ENCODE measurements at regions not wholly inside any gene's neighbourhood (a gene's known extent, or its start where the extent isn't known, plus 50 kb on each side); places are given as distances from the start of the nearest gene placed in this dataset.

DNA sequence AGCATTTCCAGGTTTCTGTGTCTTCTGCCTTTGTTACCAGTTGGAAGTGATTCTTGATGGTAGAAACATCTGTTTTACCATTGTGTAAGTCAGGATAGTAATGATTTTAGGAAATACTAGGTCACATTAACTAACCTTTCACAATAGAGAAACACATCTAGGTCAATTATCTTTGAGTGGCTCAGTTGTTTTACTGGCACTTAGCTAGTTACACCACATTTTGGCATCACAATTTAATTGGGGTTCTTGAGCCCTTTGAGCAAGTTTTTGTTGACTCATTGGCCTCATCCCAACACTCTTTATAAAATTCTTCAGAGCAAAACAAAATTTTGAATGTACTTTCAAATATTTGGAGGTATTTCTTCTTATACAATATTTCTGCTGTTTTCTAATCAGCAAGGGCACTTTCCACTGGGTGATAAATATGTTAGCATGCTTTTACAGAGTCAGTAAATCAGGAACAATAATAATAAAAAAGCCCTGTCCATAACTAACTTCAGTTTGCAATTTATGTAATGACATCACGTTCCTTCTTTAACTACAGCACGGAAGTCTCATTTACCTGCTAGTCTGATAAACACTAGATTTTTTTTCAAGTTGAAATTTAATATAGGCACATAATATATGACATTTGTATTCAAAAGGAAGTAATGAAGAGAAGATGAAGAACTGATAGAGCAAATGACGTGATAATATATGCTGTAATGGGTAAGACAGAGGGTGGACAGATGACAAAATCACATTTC, 64.8 kb upstream of the GK2 start:
- TF ChIP-seq, protein P1, sequence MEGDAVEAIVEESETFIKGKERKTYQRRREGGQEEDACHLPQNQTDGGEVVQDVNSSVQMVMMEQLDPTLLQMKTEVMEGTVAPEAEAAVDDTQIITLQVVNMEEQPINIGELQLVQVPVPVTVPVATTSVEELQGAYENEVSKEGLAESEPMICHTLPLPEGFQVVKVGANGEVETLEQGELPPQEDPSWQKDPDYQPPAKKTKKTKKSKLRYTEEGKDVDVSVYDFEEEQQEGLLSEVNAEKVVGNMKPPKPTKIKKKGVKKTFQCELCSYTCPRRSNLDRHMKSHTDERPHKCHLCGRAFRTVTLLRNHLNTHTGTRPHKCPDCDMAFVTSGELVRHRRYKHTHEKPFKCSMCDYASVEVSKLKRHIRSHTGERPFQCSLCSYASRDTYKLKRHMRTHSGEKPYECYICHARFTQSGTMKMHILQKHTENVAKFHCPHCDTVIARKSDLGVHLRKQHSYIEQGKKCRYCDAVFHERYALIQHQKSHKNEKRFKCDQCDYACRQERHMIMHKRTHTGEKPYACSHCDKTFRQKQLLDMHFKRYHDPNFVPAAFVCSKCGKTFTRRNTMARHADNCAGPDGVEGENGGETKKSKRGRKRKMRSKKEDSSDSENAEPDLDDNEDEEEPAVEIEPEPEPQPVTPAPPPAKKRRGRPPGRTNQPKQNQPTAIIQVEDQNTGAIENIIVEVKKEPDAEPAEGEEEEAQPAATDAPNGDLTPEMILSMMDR (IDR thresholded peaks at IDR 0.05; ENCODE audit: borderline replicate concordance, control extremely low read depth, extremely low read depth, insufficient read depth, missing control alignments), result no peak
- in situ Hi-C loops (cut with MboI; ENCODE audit: low sequenced_read_pairs, unreplicated experiment), result no loop called here

DNA sequence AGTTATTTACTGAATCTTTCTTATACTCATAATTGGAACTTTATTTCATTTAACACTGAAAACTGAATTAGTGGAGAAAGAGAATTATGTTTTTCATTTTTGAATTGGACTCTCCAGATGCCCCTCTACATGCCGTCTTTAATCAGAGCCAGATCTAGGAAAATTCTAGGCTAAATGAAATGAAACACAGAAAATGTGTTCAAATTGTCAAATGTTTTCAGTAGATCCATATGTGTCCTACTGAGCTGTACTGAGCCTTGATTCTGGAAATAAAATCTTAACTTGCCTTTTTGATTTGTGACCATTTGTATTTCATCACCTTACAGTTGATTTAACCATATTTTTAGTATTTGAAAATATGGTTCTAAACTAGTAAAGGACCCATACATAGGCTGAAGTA, 64.0 kb upstream of the GK2 start:
- TF ChIP-seq, protein P1 (IDR thresholded peaks at IDR 0.05; ENCODE audit: borderline replicate concordance, control extremely low read depth, extremely low read depth, insufficient read depth, missing control alignments), result no peak
- in situ Hi-C loops (cut with MboI; ENCODE audit: low sequenced_read_pairs, unreplicated experiment), result no loop called here
- no peak for DNase-seq (ENCODE audit: low spot score)

More for the DNA sequence above, 64.8 kb upstream of the GK2 start:
- DNase-seq (ENCODE audit: low spot score), result no peak

DNA sequence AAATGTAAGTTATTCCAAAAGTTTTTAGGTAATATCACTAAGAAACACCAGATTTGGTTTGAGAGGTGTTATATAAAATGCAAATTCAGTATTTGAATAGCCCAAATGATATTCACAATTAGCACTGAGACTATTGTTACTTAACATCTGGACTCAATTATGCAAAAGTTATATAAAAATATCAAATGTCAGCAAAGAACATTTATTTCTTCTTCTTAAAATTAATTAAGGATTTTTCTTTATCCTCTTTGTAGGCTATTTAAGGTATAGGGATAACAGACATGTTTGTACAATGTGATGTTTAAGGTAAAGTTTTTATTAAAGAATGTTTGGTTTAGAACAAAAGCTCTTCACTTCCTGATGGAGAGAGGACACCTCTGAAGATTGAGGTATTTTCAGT, 63.3 kb upstream of the GK2 start:
- in situ Hi-C loops (cut with MboI; ENCODE audit: low sequenced_read_pairs, unreplicated experiment), result no loop called here
- DNase-seq (ENCODE audit: low spot score), result no peak
- TF ChIP-seq, protein P1 (IDR thresholded peaks at IDR 0.05; ENCODE audit: borderline replicate concordance, control extremely low read depth, extremely low read depth, insufficient read depth, missing control alignments), result no peak

DNA sequence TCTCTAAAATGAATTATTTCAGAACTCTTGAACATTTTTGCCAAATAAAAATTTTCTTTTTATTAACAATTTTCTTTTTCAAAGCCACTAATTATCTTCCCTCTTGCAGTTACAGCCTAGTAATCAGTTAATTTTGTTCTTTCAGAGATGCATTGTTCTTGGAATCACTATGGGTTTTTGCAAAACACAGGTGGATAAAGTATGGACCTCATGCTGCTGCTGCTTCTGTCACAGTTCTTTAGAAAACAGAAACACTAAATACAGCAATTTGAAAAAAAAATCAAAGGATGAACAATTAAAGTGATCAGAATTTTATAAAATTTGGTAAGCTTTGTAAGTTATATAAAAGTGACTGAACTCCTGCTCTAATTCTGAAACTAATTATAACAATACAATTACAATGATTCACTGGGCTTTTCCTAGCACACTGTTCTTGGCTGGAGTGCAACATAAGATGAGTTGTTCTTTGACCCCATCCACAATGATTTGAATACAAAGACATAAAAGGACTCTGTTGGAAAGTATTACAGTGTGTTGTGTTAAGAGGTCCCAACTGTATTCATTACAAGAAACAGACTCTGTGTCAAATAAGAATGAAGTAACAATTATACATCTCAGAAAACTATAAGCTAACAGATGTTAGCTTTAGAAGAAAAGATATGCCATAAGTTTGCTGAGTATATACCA, 59.4 kb upstream of the GK2 start:
- TF ChIP-seq, protein P1 (IDR thresholded peaks at IDR 0.05; ENCODE audit: borderline replicate concordance, control extremely low read depth, extremely low read depth, insufficient read depth, missing control alignments), result no peak
- in situ Hi-C loops (cut with MboI; ENCODE audit: low sequenced_read_pairs, unreplicated experiment), result no loop called here
- no peak for DNase-seq (ENCODE audit: low spot score)

DNA sequence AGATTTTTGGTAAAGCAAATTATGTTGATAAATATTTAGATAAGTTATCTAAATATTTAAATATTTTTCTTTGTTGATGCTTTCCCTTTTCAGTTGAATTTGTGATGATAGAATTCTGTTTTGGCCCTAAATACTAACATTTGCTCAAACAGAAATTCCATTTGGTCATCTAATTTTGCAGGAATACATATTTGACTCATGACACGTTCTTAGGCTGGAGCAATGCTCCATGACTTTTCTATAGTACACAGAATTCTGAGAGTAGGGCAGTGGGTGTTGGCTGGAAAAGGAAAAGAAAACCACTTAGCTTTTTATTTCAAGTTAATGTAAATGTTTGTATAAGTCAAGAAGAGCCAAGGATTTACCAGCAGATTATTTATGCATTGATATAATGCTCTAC, 58.6 kb upstream of the GK2 start:
- DNase-seq (ENCODE audit: low spot score), result no peak
- in situ Hi-C loops (cut with MboI; ENCODE audit: low sequenced_read_pairs, unreplicated experiment), result no loop called here
- TF ChIP-seq, protein P1 (IDR thresholded peaks at IDR 0.05; ENCODE audit: borderline replicate concordance, control extremely low read depth, extremely low read depth, insufficient read depth, missing control alignments), result no peak
